ENCODE measurements at regions not wholly inside any gene's neighbourhood (a gene's known extent, or its start where the extent isn't known, plus 50 kb on each side); places are given as distances from the start of the nearest gene placed in this dataset.

DNA sequence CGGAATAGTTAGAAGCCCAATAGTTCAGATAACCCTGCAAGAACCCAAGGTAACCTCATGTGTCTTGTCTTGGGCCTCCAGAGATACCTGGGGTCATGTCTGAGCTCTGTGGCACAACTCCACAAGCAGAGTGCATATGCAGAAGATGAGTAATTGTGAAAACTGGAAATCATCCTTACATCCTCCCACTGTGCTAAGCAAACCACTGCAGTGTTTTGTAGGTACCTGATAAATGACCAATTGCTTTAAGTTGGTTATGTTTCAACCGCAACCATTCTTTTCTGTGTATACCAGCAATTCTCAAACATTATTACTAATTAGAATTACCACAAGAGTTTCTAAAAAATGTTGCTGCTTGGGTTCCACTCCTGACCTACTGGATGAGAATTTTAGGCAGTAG, 73.2 kb downstream of the CBLL2 start:
- no peaks in the 10 kb centered on the region for H3K9me3 Mint-ChIP-seq
- TF ChIP-seq, protein P1, sequence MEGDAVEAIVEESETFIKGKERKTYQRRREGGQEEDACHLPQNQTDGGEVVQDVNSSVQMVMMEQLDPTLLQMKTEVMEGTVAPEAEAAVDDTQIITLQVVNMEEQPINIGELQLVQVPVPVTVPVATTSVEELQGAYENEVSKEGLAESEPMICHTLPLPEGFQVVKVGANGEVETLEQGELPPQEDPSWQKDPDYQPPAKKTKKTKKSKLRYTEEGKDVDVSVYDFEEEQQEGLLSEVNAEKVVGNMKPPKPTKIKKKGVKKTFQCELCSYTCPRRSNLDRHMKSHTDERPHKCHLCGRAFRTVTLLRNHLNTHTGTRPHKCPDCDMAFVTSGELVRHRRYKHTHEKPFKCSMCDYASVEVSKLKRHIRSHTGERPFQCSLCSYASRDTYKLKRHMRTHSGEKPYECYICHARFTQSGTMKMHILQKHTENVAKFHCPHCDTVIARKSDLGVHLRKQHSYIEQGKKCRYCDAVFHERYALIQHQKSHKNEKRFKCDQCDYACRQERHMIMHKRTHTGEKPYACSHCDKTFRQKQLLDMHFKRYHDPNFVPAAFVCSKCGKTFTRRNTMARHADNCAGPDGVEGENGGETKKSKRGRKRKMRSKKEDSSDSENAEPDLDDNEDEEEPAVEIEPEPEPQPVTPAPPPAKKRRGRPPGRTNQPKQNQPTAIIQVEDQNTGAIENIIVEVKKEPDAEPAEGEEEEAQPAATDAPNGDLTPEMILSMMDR (conservative IDR thresholded peaks at IDR 0.05) = no peak
- DNase-seq = no peak
- no peaks in the 10 kb centered on the region for H3K9me3 ChIP-seq (ENCODE audit: control insufficient read depth, low read length)
- no peak overlapping the region for H3K27ac Mint-ChIP-seq
- H3K36me3 ChIP-seq (ENCODE audit: control insufficient read depth, insufficient read depth, low read length) = no peaks in the 10 kb centered on the region
- no peak overlapping the region for H3K9ac ChIP-seq (ENCODE audit: extremely low read depth, low read length, poor library complexity, severe bottlenecking)
- H3K27me3 Mint-ChIP-seq (ENCODE audit: insufficient read depth) = peaks cover 2% of the 10 kb centered on the region
- H3K4me1 ChIP-seq (ENCODE audit: control insufficient read depth, insufficient read depth, low read length) = no peaks in the 10 kb centered on the region
- no peaks in the 10 kb centered on the region for H3K36me3 Mint-ChIP-seq (ENCODE audit: low read depth)
- H3K27me3 ChIP-seq (ENCODE audit: control insufficient read depth, insufficient read depth, low read length, poor library complexity, severe bottlenecking) = no peaks in the 10 kb centered on the region
- WGBS, 2 experiments (ENCODE audit: insufficient coverage in 1 of 2, insufficient read length in 1 of 2) = 85% methylated on average over 2 of the region's 2 CpGs; no CpG with 5 or more reads in 1 of the 2 experiments
- no peak overlapping the region for H3K27ac ChIP-seq (ENCODE audit: low read depth, low read length)
- H3K4me1 Mint-ChIP-seq = no peaks in the 10 kb centered on the region
- H3K4me3 ChIP-seq (ENCODE audit: low read length) = no peak overlapping the region
- H3K4me3 Mint-ChIP-seq = no peak overlapping the region

DNA sequence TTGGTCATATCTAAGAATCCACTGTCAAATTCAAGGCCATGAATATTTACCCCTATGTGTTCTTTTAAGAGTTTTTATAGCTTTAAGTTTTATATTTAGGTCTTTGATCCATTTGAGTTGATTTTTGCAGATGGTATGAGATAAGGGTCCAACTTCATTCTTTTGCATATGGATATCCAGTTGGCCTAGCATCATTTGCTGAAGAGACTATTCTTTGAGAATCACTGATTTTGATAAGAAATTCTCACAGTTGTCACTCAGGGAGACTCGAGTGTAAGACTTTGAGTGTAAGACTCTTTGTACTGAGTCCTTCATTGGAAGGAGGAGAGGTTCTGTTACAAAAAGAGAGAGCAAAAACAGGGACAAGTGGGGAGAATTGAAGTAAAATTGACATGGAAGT, 74.8 kb downstream of the CBLL2 start:
- TF ChIP-seq, protein P1 (conservative IDR thresholded peaks at IDR 0.05) = no peak
- no peaks in the 10 kb centered on the region for H3K27me3 ChIP-seq (ENCODE audit: control insufficient read depth, insufficient read depth, low read length, poor library complexity, severe bottlenecking)
- H3K9me3 Mint-ChIP-seq = no peaks in the 10 kb centered on the region
- no peaks in the 10 kb centered on the region for H3K36me3 Mint-ChIP-seq (ENCODE audit: low read depth)
- no peak for DNase-seq
- no peak overlapping the region for H3K4me3 Mint-ChIP-seq
- no peak overlapping the region for H3K4me3 ChIP-seq (ENCODE audit: low read length)
- H3K9me3 ChIP-seq (ENCODE audit: control insufficient read depth, low read length) = no peaks in the 10 kb centered on the region
- no peak overlapping the region for H3K27ac ChIP-seq (ENCODE audit: low read depth, low read length)
- H3K36me3 ChIP-seq (ENCODE audit: control insufficient read depth, insufficient read depth, low read length) = no peaks in the 10 kb centered on the region
- H3K27ac Mint-ChIP-seq = no peak overlapping the region
- no peaks in the 10 kb centered on the region for H3K4me1 ChIP-seq (ENCODE audit: control insufficient read depth, insufficient read depth, low read length)
- no peak overlapping the region for H3K9ac ChIP-seq (ENCODE audit: extremely low read depth, low read length, poor library complexity, severe bottlenecking)
- no peaks in the 10 kb centered on the region for H3K27me3 Mint-ChIP-seq (ENCODE audit: insufficient read depth)
- no peaks in the 10 kb centered on the region for H3K4me1 Mint-ChIP-seq
- WGBS, 2 experiments (ENCODE audit: insufficient coverage in 1 of 2, insufficient read length in 1 of 2) = 80 to 100% methylated on average over 1 of the region's 1 CpG

DNA sequence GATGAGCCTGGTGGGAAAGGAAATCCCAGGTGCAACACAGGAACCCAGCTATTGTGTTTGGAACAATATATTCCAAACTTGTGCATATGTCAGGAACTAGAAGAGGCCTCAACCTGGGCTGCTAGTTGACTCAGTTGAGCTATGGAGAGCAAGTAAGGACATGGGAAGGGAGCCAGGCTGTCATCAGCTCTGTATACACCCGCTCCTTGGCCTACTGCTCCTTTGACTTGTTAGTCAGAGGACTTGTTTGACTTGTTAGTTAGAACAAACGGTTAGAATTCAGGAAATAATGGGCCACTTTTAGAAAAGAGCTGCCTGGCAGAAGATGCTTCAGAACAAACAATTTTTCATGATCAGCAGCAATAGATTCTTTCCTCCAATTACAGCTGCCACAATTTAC, 76.4 kb downstream of the CBLL2 start:
- H3K27me3 ChIP-seq (ENCODE audit: control insufficient read depth, insufficient read depth, low read length, poor library complexity, severe bottlenecking) = no peaks in the 10 kb centered on the region
- H3K9ac ChIP-seq (ENCODE audit: extremely low read depth, low read length, poor library complexity, severe bottlenecking) = no peak overlapping the region
- H3K4me3 ChIP-seq (ENCODE audit: low read length) = no peak overlapping the region
- no peak for DNase-seq
- TF ChIP-seq, protein P1 (conservative IDR thresholded peaks at IDR 0.05) = no peak
- no peaks in the 10 kb centered on the region for H3K27me3 Mint-ChIP-seq (ENCODE audit: insufficient read depth)
- no peak overlapping the region for H3K27ac ChIP-seq (ENCODE audit: low read depth, low read length)
- H3K36me3 Mint-ChIP-seq (ENCODE audit: low read depth) = no peaks in the 10 kb centered on the region
- no peaks in the 10 kb centered on the region for H3K36me3 ChIP-seq (ENCODE audit: control insufficient read depth, insufficient read depth, low read length)
- H3K4me1 Mint-ChIP-seq = peaks cover 6% of the 10 kb centered on the region
- WGBS, 2 experiments (ENCODE audit: insufficient coverage in 1 of 2, insufficient read length in 1 of 2) = 92% methylated on average over 2 of the region's 2 CpGs; no CpG with 5 or more reads in 1 of the 2 experiments
- no peak overlapping the region for H3K27ac Mint-ChIP-seq
- H3K9me3 Mint-ChIP-seq = no peaks in the 10 kb centered on the region
- no peaks in the 10 kb centered on the region for H3K9me3 ChIP-seq (ENCODE audit: control insufficient read depth, low read length)
- no peak overlapping the region for H3K4me3 Mint-ChIP-seq
- no peaks in the 10 kb centered on the region for H3K4me1 ChIP-seq (ENCODE audit: control insufficient read depth, insufficient read depth, low read length)
